Peyer's patch (tissue), 4 donors: ENCODE measurements at regions not wholly inside any gene's neighbourhood (a gene's known extent, or its start where the extent isn't known, plus 50 kb on each side); places are given as distances from the start of the nearest gene placed in this dataset.

Source experiments
- POLR2A ChIP-seq, 2 donors: fragments of 450-650 bp; IDR thresholded peaks; one replicate each; pipeline ENCODE4 v1.5.1; 2017; ENCODE audit warnings: antibody characterized with exemption in 2 of 2, mild to moderate bottlenecking in 2 of 2, moderate library complexity in 2 of 2
- TF ChIP-seq, protein P1 (sequence below), 6 experiments: fragments of 450-650 bp in 4 of 6; fragments of 200-600 bp in 2 of 6; sonication (generic) in 1 of 6; IDR thresholded peaks; one replicate each; pipeline ENCODE4 v1.5.1; 2017 to 2019; ENCODE audit warnings: antibody characterized with exemption in 6 of 6, mild to moderate bottlenecking in 3 of 6, moderate library complexity in 1 of 6

DNA sequence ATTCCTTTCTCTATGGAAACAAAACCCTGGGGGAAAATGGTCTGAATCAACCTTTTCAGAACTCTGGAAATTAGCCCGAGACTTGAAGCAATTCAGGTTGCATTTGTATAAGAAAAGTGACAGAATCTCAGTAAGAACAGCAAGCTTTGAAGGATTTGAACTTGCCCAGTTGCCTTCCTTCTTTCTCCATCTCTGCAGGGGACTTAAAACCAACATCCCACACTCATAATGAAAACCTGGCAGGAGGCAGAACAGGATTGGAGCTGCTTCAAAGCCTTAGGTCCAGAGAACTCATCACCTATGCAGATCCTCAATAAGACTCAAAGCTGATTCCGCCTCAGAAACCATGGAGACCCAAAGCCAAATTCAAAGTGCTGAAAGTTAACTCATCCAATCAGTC is 790.5 kb upstream of the ID2 start:
- TF ChIP-seq, protein P1, sequence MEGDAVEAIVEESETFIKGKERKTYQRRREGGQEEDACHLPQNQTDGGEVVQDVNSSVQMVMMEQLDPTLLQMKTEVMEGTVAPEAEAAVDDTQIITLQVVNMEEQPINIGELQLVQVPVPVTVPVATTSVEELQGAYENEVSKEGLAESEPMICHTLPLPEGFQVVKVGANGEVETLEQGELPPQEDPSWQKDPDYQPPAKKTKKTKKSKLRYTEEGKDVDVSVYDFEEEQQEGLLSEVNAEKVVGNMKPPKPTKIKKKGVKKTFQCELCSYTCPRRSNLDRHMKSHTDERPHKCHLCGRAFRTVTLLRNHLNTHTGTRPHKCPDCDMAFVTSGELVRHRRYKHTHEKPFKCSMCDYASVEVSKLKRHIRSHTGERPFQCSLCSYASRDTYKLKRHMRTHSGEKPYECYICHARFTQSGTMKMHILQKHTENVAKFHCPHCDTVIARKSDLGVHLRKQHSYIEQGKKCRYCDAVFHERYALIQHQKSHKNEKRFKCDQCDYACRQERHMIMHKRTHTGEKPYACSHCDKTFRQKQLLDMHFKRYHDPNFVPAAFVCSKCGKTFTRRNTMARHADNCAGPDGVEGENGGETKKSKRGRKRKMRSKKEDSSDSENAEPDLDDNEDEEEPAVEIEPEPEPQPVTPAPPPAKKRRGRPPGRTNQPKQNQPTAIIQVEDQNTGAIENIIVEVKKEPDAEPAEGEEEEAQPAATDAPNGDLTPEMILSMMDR (IDR thresholded peaks at IDR 0.05): no peak
- TF ChIP-seq POLR2A (IDR thresholded peaks at IDR 0.05): no peak
